Fibroblast of skin of abdomen (primary cell): ENCODE measurements at regions not wholly inside any gene's neighbourhood (a gene's known extent, or its start where the extent isn't known, plus 50 kb on each side); places are given as distances from the start of the nearest gene placed in this dataset.
A peak's percentile ranks its signal among the peaks of the same experiment; 100 is the strongest.
"Not testable (repeated sequence)": the region's sequence is repeated elsewhere in the genome, so short reads cannot be mapped to it uniquely, and the experiment has no call there.

Experiments
- DNase-seq: peaks from one replicate; pipeline ENCODE4 v3.0.0-alpha.2; 2013

DNA sequence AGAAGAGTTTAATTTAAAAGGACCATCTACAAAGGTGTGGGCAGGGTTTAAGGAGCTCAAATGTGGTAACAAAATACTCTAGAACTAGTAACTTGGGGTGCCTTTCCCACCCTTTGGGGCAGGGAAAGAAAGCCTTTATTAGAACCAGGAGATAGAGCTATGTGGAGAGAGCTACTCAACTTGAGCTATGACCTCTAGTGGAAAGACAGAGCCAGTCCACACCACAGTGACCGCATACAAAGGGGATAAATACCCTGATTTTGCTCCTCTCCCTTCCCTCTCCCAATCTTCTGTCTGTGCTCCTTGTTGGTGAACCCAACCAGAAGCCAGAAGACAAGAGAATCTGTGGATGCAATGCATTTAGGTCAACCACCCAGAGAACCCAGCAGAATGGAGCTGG lies 54.4 kb upstream of the JAK1 start:
- DNase-seq, result no peak

DNA sequence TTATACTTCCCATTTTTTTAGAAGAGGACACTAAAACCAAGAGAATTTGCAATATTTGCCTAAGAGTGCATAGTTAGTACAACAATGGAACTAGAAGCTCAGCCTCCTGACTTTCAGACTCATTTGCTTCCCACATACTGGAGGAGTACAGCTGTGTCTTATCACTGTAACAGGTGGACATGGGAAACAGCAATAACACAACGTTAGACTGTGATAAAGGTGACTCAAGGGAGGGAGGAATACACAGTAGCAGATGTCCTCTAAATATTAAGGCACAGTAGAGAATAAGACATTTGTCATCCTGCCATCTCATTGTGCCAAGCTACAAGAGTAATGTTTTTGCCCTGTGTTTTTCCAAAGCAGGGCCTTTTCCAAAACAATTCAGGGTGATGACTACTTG lies 55.4 kb upstream of the JAK1 start:
- no peak for DNase-seq

DNA sequence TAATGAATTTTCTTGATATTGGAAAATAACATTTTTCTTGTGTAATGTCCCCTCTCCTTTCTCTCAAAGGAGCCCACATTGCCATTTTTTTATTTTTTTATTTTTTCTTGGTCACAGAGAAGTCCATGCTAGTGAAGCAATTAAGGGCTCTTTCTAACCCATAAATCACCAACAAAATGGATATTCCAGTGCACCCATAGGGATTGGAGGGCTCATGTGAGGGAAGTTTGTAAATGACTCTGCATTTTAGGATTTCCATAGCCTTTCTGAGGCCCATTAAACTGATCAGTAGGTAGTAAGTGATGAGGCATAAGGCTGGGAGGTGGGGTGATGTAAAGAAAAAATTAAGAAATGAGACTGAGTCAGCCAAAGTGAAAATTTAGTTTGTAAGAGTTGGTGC lies 55.9 kb upstream of the JAK1 start:
- DNase-seq, result no peak

DNA sequence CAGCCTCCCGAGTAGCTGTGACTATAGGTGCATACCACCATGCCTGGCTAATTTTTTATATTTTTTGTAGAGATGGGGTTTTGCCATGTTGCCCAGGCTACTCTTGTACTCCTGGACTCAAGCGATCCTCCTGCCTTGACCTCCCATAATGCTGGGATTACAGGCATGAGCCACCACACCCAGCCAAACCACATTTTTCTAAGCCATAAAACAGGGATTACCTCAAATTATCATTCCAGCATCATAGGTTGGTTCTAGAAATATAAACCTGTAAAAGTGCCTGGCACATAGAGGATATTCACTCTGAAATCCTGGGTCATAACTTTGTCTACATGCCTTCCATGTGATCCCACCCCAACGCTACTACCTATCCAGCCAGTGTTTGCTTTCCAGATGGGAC lies 59.4 kb upstream of the JAK1 start:
- DNase-seq, result no peak

DNA sequence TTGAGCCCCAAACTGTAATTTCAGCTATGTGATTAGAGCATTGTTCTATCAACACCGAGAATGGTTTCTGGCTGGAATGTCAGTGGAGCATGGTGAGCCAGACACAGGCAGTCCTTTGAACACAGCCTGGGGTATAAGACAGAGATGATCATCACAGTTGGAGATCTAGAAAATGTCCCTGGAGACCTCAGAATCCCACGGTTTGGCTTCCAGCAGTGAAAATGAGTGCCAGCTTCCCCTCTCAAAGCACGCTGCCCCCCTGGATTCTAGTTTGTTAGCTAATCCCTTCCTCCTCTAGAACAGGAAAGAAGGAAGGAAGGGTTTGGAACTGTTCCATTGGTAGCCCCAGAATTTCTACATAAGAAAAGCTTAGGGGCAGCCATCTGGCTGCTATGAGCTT lies 59.9 kb upstream of the JAK1 start:
- no peak for DNase-seq

DNA sequence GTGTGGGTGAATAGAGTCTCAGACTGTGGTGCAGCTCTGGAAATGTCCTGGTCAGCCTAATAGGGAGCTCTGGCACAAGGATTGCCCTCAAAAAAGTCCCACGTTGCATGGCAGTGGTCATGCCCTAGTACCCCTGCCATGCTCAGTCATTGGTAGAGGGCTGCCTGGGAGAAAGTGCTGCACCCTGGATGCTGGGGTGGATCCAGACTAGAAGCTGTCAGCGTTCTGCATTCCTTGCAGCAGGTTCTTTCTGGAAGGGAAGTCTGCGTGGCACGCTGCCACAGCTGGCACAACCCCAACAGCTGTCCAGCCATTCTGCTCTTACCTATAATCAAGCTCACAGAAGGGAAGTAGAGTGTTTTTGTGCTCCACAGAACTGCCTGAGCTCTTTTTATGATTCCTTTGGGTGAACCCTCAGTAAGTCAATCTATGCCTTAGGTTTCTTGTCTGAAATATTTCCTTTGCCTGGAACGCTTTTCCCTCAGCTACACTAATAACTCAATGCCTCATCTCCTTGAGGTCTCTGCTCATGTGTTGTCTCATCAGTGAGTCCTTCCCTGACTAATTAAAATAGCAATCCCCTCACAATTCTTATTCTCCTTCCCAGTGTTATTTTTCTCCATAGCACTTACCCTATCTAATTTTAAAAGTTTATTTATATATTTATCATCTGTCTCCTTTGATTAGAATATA lies 61.5 kb upstream of the JAK1 start:
- no peak for DNase-seq

DNA sequence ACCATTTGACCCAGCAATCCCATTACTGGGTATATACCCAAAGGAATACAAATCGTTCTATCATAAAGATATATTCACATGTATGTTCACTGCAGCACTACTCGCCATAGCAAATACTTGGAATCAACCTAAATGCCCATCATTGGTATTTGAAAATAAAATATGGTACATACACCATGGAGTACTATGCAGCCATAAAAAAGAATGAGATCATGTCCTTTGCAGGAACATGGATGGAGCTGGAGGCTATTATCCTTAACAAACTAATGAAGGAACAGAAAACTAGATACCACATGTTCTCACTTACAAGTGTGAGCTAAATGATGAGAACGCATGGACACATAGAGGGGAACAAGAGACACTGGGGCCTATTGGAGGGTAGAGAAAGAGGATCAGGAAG lies 63.1 kb upstream of the JAK1 start:
- not testable (repeated sequence) for DNase-seq

DNA sequence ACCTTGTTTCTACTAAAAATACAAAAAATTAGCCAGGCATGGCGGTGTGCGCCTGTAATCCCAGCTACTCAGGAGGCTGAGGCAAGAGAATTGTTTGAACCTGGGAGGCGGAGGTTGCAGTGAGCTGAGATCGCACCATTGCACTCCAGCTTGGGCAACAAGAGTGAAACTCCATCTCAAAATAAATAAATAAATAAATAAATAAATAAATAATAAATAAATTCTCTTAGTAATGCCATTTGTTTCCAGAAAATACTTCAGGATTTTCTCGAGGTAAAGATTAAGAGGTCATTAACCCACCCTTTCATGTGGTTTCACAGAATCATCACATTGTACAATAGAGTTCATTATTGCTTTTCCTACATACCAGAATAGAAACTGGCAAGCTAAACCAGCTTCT lies 68.5 kb upstream of the JAK1 start:
- DNase-seq, result not testable (repeated sequence)

DNA sequence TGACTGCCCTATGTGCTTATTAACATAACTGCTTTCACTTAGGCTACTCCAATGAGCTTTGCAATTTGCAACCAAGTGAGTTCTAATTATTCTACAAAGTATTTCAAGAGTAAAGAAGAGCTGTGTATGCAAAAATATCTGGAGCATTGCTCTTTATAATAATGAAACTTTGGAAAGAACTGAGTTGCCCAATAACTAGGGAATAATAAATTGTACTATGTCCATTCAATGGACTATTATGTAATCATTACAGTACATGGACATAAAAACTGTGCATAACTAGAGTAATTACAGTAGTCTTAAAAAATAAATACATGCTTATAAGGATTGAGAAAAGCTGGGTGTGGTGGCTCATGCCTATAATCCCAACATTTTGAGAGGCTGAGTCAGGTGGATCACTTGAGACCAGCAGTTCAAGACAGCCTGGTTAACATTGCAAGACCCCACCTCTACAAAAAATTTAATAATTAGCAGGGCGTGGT lies 70.3 kb upstream of the JAK1 start:
- no peak for DNase-seq

DNA sequence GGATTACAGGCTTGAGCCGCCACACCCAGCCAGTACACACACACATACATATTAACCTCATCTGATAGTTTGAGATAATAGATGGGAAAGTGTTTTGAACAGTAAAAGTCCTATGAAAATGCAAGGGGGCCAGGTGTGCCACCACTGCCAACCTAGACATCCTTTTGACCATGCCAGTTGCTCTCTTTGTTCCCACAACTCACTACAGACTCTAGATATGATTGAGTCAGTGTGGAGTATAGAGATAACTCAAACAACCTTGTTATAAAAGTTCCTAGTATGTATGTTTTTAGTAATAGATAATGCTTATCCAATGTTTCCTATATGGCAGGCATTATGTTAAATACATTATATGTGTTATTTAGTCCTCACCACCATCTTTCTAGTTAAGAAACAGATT lies 72.7 kb upstream of the JAK1 start:
- no peak for DNase-seq

DNA sequence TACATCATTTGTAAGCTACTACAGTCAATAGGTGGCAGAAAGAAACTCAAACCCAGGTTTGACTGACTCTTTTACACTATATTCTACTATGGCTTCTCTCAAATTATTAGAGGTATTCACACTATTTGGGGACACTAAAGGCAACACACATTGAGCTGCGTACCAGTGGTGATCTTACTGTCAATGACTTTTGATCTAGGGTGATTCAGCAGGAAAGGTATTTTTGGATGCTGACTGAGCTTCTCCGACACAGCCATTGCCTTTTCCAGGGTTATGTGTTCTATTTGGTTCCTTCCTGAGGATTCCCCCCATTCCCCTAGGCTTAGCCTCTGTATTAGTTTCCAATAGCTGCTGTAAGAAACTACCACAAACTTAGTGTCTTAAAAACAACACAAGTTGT lies 73.2 kb upstream of the JAK1 start:
- no peak for DNase-seq

DNA sequence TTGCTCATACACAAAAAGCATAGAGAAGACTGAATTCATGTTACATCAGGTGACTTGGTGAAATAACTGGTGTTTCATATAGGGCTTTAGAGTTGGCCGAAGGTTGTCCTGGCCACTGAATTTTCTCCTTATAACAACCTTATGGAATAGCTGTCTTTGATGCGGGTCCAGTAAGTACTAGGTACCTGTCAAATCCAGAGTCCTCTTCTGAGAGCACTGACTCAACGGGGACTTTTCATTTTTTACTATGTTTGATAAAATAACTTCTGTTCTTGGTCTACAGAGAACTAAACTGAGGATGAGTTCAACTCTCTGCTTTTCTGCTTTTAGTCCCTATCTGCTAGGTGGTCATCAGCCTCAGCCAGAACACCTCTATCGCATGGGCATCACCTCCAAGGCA lies 76.1 kb upstream of the JAK1 start:
- no peak for DNase-seq

DNA sequence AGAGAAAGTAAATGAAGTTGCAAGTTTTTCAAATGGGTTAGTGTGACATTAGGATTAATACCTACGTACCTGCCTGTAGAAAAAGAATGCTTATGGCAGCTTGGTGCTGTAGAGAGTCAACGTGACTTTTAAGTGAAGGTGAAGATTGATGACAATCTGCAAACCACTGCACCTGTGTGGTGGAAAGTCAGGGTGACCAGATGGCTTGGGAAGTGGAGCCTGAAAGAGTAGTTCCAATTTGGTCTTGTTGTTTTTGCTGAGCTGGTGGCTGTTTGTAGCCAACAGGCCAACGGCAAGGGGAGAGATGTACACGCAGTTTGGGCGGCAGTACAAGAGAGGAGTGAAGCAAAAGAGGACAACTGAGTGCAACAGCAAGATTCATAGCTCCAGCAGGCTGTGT lies 78.1 kb upstream of the JAK1 start:
- no peak for DNase-seq

DNA sequence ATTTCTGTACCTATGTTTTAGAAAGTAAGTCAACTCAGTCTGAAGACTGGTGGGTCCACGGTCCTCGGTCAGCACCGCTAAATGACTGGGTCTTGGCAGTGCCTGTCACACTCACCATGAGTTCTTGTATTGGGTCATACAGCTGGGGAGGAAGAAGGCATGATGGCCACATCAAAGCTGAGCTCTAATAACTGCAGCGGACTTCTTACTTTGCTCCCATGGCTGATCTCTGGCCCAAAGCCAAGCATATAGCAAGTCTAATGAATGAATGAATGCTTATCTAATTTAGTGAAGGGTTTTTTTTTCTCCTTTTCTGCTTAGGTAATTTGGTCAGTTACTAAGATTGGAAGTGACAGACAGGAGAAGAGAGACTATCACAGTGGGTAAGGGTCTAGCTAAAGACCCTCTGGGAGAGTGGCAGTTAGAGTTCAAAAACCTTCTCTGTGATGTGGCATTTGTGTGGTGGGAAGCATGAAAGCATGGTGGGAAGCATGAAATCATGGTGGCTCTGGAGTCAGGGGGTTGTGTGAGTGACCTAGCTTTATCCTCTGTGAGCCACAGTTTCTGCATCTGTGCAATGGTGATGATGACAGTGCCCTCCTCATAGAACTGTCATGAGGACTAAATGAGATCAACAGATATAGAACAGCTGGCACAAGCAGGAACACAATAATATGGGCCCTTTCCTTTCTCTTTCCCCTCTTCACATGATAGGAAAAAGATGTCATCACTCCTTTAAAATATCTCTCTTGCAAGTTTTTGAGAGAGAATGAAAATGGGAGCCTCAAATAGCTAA lies 78.9 kb upstream of the JAK1 start:
- no peak for DNase-seq

DNA sequence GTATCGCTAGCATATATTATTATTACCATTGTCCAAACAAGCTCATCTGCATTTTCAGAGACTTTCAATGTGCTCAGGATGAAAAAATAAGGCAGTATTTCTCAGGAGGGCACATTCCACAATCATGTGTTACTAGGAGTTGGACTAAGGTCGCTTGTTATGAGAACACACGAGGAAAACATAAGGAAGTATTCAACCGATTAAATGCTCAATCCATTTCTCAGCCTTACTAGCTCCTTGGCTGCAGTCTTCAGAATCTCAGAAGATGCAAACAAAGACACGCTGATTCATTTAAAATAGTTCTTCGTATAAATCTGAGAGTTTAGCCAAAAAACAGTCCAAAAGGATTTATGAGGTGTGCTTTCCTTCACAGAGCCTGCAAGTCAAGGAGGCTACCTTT lies 82.0 kb upstream of the JAK1 start:
- peak; percentile 19 for DNase-seq

DNA sequence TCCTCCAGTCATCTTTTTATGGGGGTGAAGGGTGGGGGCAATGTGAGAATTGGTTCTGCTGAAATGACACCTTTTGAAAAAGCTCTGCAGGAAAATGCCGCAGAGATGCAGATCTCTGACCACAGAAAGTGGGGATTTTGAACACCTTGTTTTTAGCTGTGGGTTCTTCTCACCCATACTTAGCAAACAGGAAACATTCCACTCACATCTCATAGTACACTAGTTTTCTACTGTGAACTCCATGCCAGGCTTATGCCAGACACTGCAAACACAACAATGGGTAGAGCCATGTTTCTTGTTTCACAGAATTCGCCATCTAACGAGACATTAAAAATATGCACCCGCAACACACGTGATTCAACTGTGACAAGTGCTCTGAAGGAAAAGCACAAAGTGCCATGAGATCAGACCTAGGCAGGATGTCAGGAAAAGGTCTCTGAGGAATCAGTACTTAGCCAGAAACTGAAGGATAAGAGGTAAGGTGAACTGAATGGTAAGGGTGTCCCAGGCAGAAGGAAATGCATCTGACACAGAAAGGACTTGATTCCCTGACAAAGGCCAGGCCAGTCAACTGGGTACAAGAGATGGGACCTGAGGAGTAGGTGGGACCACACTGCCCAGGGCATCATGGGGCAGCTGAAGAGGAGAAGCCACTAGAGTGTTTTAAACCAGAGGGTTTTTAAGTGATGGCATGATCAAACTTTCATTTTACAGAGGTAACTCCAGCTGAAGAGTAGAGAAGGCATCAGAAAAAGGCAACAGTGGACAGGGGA lies 83.8 kb upstream of the JAK1 start:
- DNase-seq, result no peak

DNA sequence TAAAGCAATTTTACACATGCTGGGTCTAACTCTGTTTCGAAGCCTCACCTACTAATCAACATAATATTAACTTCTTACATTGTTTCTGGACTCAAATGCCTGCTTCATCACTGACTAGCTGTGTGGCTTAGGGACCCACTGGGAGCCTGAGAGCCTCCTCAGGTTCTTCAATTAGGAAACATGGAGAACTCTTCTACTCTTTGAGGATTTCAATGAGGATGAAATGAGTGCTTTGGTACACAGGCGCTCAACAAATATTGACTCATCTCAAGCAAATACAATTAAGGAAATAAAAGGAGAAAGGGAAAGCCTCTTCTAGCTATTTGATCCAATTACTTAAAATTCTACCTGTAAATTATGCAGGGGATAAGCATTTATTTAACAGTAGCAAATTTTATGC lies 84.4 kb upstream of the JAK1 start:
- no peak for DNase-seq

DNA sequence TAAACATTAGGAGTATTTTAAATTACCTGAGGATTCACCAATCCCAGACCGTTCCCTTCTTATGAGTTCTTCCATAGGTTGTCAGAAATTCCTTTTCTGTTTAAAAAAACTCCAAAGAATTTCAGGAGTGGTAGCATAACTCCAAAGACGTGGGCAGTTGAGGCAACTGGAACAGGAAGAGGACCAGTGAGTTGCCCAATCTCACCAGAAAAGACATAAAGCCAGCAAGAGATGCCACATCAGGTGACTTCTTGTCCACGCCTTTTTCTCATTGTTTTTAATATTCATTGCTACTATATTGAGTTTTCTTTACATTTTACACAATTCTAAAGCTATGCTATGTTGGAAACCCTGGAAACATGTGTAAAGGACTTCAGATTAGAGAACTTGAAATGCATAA lies 88.1 kb upstream of the JAK1 start:
- DNase-seq, result no peak

DNA sequence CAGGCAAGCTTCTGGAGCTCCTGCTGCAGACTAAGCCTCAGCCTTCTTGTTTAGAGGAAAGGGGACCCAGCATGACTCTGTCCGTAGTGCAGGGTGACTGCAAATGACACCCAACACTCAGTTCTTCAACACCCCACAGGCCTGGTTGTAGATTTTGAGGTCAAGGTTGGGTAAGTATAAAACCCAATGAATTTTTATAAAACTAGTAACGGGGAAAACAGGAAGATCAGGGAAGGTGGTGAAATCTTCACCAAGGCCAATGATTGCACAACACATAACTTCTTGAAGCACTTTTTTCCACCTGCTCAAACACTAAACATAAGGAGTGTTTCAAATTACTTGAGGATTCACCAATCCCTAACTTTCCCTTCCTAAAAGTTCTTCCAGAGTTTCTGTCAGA lies 89.4 kb upstream of the JAK1 start:
- DNase-seq, result no peak

DNA sequence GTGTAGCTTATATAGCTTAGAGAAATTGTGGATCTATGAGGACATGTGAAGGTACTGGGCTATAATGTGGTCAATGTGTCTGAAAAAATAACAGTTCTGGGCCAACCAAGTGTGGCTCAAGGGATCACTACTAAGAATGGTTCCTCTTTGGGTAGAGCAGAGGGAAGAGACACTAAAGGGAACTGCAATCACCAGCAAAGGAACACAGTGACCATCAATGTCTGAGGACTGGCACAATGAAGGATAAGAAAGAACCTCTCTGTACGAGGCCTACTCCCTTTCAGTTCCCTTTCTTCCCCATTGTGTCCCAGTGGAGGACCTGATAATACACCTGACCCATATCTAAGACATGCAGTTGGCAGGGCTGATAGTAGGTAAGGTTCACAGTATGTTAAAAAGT lies 89.9 kb upstream of the JAK1 start:
- DNase-seq, result no peak

DNA sequence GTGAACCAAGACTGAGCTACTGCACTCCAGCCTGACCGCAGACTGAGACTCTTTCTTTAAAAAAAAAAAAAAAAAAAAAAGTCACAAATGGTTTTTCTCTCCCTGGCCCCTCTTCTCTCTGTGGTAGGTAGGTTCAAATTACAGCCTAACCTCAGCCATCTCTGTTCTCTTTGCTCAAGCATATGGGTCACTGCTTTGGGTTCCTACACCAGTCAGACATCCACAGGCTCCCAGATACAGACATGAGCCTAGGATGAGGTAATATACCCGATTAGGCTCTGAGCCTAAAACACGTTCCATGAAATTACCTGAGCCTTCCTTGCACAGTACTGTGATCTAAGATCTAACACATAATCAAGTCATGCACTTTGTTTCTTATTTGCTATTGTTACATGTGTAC lies 90.5 kb upstream of the JAK1 start:
- DNase-seq, result no peak

DNA sequence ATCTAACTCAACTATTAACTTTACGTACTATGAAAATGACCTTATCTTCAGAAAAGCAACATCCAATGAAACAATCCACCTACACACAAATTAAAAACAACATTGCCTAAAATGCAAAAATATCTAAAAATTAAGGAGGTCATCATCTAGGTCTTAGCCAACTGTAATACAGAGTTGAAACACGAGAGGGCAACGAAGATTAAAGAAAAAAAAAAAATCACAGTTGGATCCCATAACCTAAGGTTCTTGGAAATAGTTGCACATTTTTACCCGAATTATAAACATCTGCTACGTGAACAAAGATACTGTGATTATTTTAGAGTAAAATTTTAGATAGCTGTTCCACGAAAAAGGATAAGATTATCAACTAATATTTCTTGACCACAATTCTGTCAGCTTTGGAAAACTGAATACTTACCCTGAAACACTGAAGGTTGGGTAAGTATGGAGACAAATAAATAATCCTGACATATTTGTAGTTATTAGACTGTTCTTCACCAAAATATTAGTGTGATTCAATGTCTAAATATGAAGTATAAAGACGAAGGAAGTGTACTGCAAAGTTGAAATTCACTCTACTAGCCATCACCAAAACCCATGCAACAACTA lies 88.0 kb upstream of the AK4 start:
- DNase-seq, result peak; percentile 54

DNA sequence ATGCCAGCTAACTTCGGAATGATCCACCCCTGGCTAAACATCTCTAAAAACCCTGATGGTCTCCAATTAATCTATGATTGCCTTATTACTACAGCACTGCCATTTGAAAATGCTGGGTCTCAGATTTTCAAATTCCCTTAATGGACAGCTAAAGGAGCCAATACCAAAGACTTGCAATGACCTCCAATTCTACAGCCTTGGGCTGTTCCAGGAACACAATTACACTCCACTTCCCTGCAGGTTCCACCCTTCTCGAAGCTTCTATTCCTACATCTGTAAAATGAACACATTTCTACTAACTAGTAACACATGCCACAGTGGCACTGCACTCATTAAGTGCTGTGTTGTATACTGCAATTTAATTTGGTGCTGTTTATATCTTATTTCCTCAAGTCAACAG lies 85.7 kb upstream of the AK4 start:
- DNase-seq, result no peak
